Neuronal stem cell (in vitro differentiated cells): ENCODE measurements at regions not wholly inside any gene's neighbourhood (a gene's known extent, or its start where the extent isn't known, plus 50 kb on each side); places are given as distances from the start of the nearest gene placed in this dataset.
A peak's percentile ranks its signal among the peaks of the same experiment; 100 is the strongest.

ENCODE experiments used
- DNase-seq: peaks from one replicate; pipeline ENCODE4 v3.0.0-alpha.2; 2013; ENCODE audit warnings: low spot score
- H2AFZ ChIP-seq: one replicate; pipeline ENCODE4 v1.6.1; 2013; ENCODE audit warnings: mild to moderate bottlenecking, low read length, inconsistent platforms
- H2AK5ac ChIP-seq: 2 replicates; pipeline ENCODE4 v1.6.1; 2013; ENCODE audit warnings: low read depth, mild to moderate bottlenecking, inconsistent platforms, low read length, moderate library complexity, mixed read lengths
- H2BK120ac ChIP-seq: 2 replicates; pipeline ENCODE4 v1.6.1; 2013; ENCODE audit warnings: low read depth, mild to moderate bottlenecking, inconsistent platforms, low read length, moderate library complexity, mixed read lengths
- H2BK12ac ChIP-seq: one replicate; pipeline ENCODE4 v1.6.1; 2013; ENCODE audit warnings: low read length, inconsistent platforms
- H2BK15ac ChIP-seq: 2 replicates; pipeline ENCODE4 v1.6.1; 2013; ENCODE audit warnings: mild to moderate bottlenecking, low read length, inconsistent platforms, mixed read lengths
- H2BK5ac ChIP-seq: one replicate; pipeline ENCODE4 v1.6.1; 2013; ENCODE audit warnings: inconsistent platforms, mild to moderate bottlenecking, low read length, moderate library complexity
- H3K14ac ChIP-seq: one replicate; pipeline ENCODE4 v1.6.1; 2013; ENCODE audit warnings: low read length, inconsistent platforms
- H3K18ac ChIP-seq: 2 replicates; pipeline ENCODE4 v1.6.1; 2013; ENCODE audit warnings: low read length, inconsistent platforms
- H3K23ac ChIP-seq: 2 replicates; pipeline ENCODE4 v1.6.1; 2013; ENCODE audit warnings: low read depth, mild to moderate bottlenecking, mixed read lengths, low read length, inconsistent platforms; ENCODE audit not compliant: poor library complexity
- H3K27ac ChIP-seq: replicated peaks from 3 replicates; pipeline ENCODE4 v1.5.1; 2013; ENCODE audit warnings: low read length, inconsistent platforms
- H3K27me3 ChIP-seq, 3 experiments: 2 replicates each; pipeline ENCODE4 v1.6.1; 2013; ENCODE audit warnings: low read length in 3 of 3, mild to moderate bottlenecking in 2 of 3, inconsistent platforms in 1 of 3, low read depth in 1 of 3, mixed read lengths in 1 of 3, moderate library complexity in 1 of 3; ENCODE audit not compliant: control insufficient read depth in 3 of 3, insufficient read depth in 3 of 3
- H3K36me3 ChIP-seq, 2 donors: replicated peaks in 1 of 2; 2 replicates each; pipeline ENCODE4 v1.6.1; 2013; ENCODE audit warnings: low read length in 2 of 2; ENCODE audit not compliant: control insufficient read depth in 2 of 2, insufficient read depth in 2 of 2
- H3K4ac ChIP-seq: 2 replicates; pipeline ENCODE4 v1.6.1; 2013; ENCODE audit warnings: inconsistent platforms, mild to moderate bottlenecking, low read length, moderate library complexity
- H3K4me1 ChIP-seq, 2 donors: 1 replicate in 1 of 2; 2 replicates in 1 of 2; pipeline ENCODE4 v1.6.1; 2013; ENCODE audit warnings: low read length in 2 of 2, low read depth in 1 of 2; ENCODE audit not compliant: control insufficient read depth in 2 of 2, insufficient read depth in 1 of 2
- H3K4me2 ChIP-seq: one replicate; pipeline ENCODE4 v1.6.1; 2013; ENCODE audit warnings: mild to moderate bottlenecking, low read length, inconsistent platforms; ENCODE audit not compliant: insufficient read depth, poor library complexity, severe bottlenecking
- H3K4me3 ChIP-seq, 2 donors: 2 replicates each; pipeline ENCODE4 v1.5.1; 2013; ENCODE audit warnings: low read length in 2 of 2, mild to moderate bottlenecking in 2 of 2, inconsistent platforms in 1 of 2, moderate library complexity in 1 of 2
- H3K79me1 ChIP-seq: one replicate; pipeline ENCODE4 v1.6.1; 2013; ENCODE audit warnings: low read depth, mild to moderate bottlenecking, inconsistent platforms, low read length, moderate library complexity
- H3K9ac ChIP-seq: one replicate; pipeline ENCODE4 v1.6.1; 2013; ENCODE audit warnings: mild to moderate bottlenecking, low read depth, low read length, inconsistent platforms; ENCODE audit not compliant: poor library complexity
- H3K9me3 ChIP-seq, 2 donors: replicated peaks in 1 of 2; 2 replicates each; pipeline versions ENCODE3 to v1.6.1; 2013; ENCODE audit warnings: low read length in 2 of 2, mild to moderate bottlenecking in 2 of 2, inconsistent platforms in 1 of 2, low read depth in 1 of 2, mixed read lengths in 1 of 2, moderate library complexity in 1 of 2; ENCODE audit not compliant: control insufficient read depth in 2 of 2, insufficient read depth in 1 of 2
- H4K8ac ChIP-seq: one replicate; pipeline ENCODE4 v1.6.1; 2013; ENCODE audit warnings: low read depth, mild to moderate bottlenecking, inconsistent platforms, low read length, moderate library complexity
- H4K91ac ChIP-seq: one replicate; pipeline ENCODE4 v1.6.1; 2013; ENCODE audit warnings: low read length, low read depth, mild to moderate bottlenecking, inconsistent platforms; ENCODE audit not compliant: poor library complexity
- WGBS, 2 donors: extraction: QIAGEN DNeasy Blood & Tissue Kit; methylation state at CpG; one replicate each; pipeline ENCODE4 v1.1.7; 2013; ENCODE audit warnings: missing lambda C conversion rate in 2 of 2, mixed read lengths in 1 of 2; ENCODE audit not compliant: insufficient read length in 2 of 2, insufficient replicate concordance in 1 of 2; ENCODE audit errors: extremely low coverage in 2 of 2; 5-methylcytosine and 5-hydroxymethylcytosine counted together

DNA sequence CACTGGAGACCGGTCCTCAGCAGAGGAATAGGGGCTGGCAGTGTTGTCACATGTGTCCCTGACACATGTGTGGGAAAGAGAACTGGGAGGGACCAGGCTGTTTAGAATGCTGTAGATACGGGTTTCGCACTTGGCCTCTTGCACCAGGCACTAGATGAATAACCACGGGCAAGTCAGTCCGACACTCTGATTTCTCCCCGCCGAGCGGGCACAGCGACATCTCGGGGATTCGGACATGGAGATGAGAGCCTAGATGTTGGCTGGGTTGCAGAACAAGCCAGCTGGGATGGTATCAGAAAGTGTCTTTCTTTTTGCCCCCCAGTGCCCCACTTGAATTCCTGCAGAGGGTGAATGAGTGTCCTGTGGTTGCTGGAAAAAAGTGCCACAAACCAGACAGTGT is 80.6 kb upstream of the SLC22A11 start:
- H3K14ac ChIP-seq = no peak overlapping the region

DNA sequence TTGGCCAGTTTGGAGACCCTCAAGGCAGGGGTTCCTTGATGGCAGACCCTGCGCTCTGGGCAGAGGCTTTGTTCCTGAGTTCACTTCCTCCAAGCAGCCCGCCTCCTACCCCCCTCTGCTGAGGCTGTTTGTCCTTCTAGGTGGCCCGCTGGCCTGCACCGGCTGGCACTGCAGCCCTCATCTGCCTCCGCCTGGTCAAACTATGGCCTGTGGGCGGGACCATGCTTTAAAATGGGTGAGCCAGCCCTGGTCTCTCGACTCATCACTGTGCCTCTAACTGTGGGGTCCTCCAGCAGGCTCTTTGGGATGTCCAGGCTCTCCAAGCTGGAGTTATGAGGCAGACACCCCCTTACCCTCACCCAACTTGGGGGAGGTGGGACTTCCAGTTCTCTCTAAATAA is 78.9 kb upstream of the SLC22A11 start:
- Histone ChIP-seq H3K36me3 (no peaks in the 10 kb centered on the region), H3K14ac (no peak overlapping the region), H3K23ac (no peak overlapping the region), H3K4me3 (no peak overlapping the region), H2BK15ac (peak overlapping the region; percentile 28), H3K18ac (no peak overlapping the region), H3K27ac (no peak overlapping the region), H3K4ac (no peak overlapping the region), H3K4me2 (no peak overlapping the region), H4K91ac (no peak overlapping the region), H2AFZ (no peak overlapping the region), H4K8ac (no peak overlapping the region), H2BK5ac (no peak overlapping the region), H3K9ac (no peak overlapping the region), H3K4me1 (no peaks in the 10 kb centered on the region), H2BK120ac (no peak overlapping the region), H2AK5ac (peak overlapping the region; percentile 58), H3K27me3 (peaks cover 0 to 17% (median 0%) of the 10 kb centered on the region in 3 experiments), H3K9me3 (no peaks in the 10 kb centered on the region), H3K79me1 (no peaks in the 10 kb centered on the region), H2BK12ac (no peak overlapping the region)
- no CpG with 5 or more reads among the region's 7 CpGs for WGBS, 2 donors
- no peak for DNase-seq

More for the DNA sequence above, 80.6 kb upstream of the SLC22A11 start:
- H3K4me3 ChIP-seq = no peak overlapping the region
- peaks cover 0 to 17% (median 0%) of the 10 kb centered on the region in 3 experiments for H3K27me3 ChIP-seq
- no peak overlapping the region for H2BK120ac ChIP-seq
- peaks cover 0 to 2% of the 10 kb centered on the region in 2 donors for H3K9me3 ChIP-seq
- H2BK12ac ChIP-seq = no peak overlapping the region
- H2BK15ac ChIP-seq = no peak overlapping the region
- no peak overlapping the region for H2BK5ac ChIP-seq
- no CpG with 5 or more reads among the region's 11 CpGs for WGBS, 2 donors
- no peak overlapping the region for H3K18ac ChIP-seq
- DNase-seq = no peak
- H3K23ac ChIP-seq = no peak overlapping the region
- H3K4me1 ChIP-seq = peaks cover 0 to 1% of the 10 kb centered on the region in 2 donors
- H3K79me1 ChIP-seq = no peaks in the 10 kb centered on the region
- no peak overlapping the region for H3K27ac ChIP-seq
- no peaks in the 10 kb centered on the region for H3K36me3 ChIP-seq
- no peak overlapping the region for H3K4me2 ChIP-seq
- no peak overlapping the region for H4K8ac ChIP-seq
- H4K91ac ChIP-seq = no peak overlapping the region
- H2AK5ac ChIP-seq = no peak overlapping the region
- H3K9ac ChIP-seq = no peak overlapping the region
- no peak overlapping the region for H3K4ac ChIP-seq
- no peak overlapping the region for H2AFZ ChIP-seq

DNA sequence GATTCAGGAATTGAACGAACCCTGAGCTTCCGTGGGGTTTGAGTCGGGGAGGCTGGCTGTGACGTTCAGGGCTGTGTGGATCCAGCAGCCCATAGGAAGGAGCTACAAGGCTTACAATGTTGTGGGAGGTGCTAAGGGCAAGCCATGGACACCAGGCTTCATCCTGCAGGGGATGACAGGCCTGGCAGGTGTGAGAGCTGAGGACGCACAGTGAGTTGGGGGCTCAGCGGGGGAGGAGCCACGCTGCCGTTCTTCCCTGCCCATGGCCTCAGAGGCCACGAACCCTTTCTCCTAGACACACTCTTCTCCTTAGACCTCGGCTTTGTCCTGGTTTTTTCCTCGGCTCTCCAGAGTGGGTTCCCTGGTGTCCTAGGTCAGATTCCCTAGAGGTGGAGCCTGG is 78.1 kb upstream of the SLC22A11 start:
- Histone ChIP-seq H3K36me3 (no peaks in the 10 kb centered on the region), H3K4me2 (no peak overlapping the region), H2AFZ (peak overlapping the region; percentile 49), H3K4me1 (no peaks in the 10 kb centered on the region), H2BK5ac (no peak overlapping the region), H3K14ac (peak overlapping the region; percentile 79), H2AK5ac (no peak overlapping the region), H3K27ac (no peak overlapping the region), H3K4me3 (no peak overlapping the region), H4K8ac (no peak overlapping the region), H2BK15ac (no peak overlapping the region), H3K79me1 (no peaks in the 10 kb centered on the region), H2BK120ac (peak overlapping the region; percentile 13), H3K9ac (no peak overlapping the region), H2BK12ac (no peak overlapping the region), H4K91ac (no peak overlapping the region), H3K4ac (no peak overlapping the region), H3K9me3 (no peaks in the 10 kb centered on the region), H3K27me3 (peaks cover 0 to 17% (median 0%) of the 10 kb centered on the region in 3 experiments), H3K23ac (peak overlapping the region; percentile 35), H3K18ac (peak overlapping the region; percentile 4)
- DNase-seq = no peak
- WGBS, 2 donors = no CpG with 5 or more reads among the region's 11 CpGs

DNA sequence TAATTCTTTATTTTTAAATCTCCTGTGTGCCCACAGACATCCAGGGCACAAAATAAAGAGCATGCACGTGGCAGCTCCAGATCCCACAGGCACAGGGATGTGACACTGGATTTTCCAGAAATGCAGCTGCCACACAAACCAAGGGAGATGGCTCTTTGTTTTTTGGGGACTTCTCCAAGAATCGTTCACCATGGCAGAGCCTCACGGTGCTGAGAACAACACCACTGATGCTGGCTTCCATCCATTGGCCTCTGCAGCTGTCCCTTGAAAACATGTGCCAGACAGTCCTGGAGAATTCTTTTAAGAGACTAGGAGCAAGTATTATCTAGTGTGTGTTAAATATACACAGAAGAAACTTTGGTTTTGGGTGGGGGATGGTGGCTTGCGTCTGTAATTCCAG is 73.2 kb upstream of the SLC22A11 start:
- no peak overlapping the region for H3K14ac ChIP-seq
- H3K18ac ChIP-seq = no peak overlapping the region
- no peak overlapping the region for H2BK5ac ChIP-seq
- no peak overlapping the region for H2AK5ac ChIP-seq
- H3K9me3 ChIP-seq = no peaks in the 10 kb centered on the region
- no peak overlapping the region for H4K8ac ChIP-seq
- no peak overlapping the region for H3K4me2 ChIP-seq
- H2BK15ac ChIP-seq = no peak overlapping the region
- no peak overlapping the region for H2BK120ac ChIP-seq
- H2AFZ ChIP-seq = no peak overlapping the region
- no peak overlapping the region for H4K91ac ChIP-seq
- no peaks in the 10 kb centered on the region for H3K4me1 ChIP-seq
- no peaks in the 10 kb centered on the region for H3K36me3 ChIP-seq
- no CpG with 5 or more reads among the region's 4 CpGs for WGBS, 2 donors
- H3K4ac ChIP-seq = no peak overlapping the region
- H3K79me1 ChIP-seq = no peaks in the 10 kb centered on the region
- H2BK12ac ChIP-seq = no peak overlapping the region
- H3K27me3 ChIP-seq = peaks cover 0 to 11% (median 0%) of the 10 kb centered on the region in 3 experiments
- H3K27ac ChIP-seq = no peak overlapping the region
- no peak overlapping the region for H3K4me3 ChIP-seq
- no peak for DNase-seq
- H3K23ac ChIP-seq = no peak overlapping the region
- H3K9ac ChIP-seq = no peak overlapping the region
